ENCODE measurements at regions not wholly inside any gene's neighbourhood (a gene's known extent, or its start where the extent isn't known, plus 50 kb on each side); places are given as distances from the start of the nearest gene placed in this dataset.

DNA sequence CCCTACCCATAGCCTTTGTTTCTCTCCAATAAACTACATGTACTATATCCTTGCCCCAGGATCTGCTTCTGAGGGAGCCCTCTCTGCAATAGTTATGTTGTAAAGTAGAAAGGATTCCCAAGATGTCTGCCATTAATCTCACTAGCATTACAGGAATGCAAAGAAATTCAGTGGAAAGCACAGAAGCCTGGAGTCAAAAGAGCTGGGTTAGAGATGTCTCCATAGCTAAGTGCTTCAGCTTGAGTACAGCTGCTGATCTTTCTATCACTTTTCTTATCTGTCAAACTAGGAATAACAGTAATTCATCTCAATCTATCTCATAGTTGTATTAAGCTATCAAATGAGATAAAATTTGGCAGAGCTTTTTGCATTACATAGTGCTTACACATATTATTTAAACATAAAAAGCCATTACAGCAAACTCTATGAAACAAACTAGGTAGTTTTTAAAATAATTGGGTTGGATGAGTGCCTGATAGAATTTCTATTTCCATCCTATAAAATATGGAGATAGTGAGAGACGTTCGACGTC is 799.5 kb upstream of the SEMA6D start:
- TF ChIP-seq POLR2A (IDR thresholded peaks at IDR 0.05; ENCODE audit: low read depth, low read length): no peak
- no peak for TF ChIP-seq SPI1 (IDR thresholded peaks at IDR 0.05; ENCODE audit: low read depth, low read length)
